Aorta (tissue), 5 donors: ENCODE measurements at regions not wholly inside any gene's neighbourhood (a gene's known extent, or its start where the extent isn't known, plus 50 kb on each side); places are given as distances from the start of the nearest gene placed in this dataset.

Experiments
- ATAC-seq: fragments of 200-7000 bp; cut with Tn5 transposase; one replicate; pipeline ENCODE4 v1.9.1; 2022; ENCODE audit warnings: moderate library complexity; ENCODE audit not compliant: low FRiP score
- DNase-seq, 2 donors: peaks; one replicate each; pipeline ENCODE4 v3.0.0-alpha.2; 2020
- H3K27ac ChIP-seq, 2 donors: one replicate each; pipeline ENCODE4 v1.5.1; 2013; ENCODE audit warnings: low read length in 2 of 2, mild to moderate bottlenecking in 2 of 2, moderate library complexity in 2 of 2, control low read depth in 1 of 2, inconsistent platforms in 1 of 2, low read depth in 1 of 2
- H3K27me3 ChIP-seq, 2 donors: one replicate each; pipeline ENCODE4 v1.6.1; 2013; ENCODE audit warnings: control low read depth in 1 of 2, low read length in 1 of 2, mild to moderate bottlenecking in 1 of 2, moderate library complexity in 1 of 2; ENCODE audit not compliant: insufficient read depth in 2 of 2, control insufficient read depth in 1 of 2
- H3K36me3 ChIP-seq, 2 donors: one replicate each; pipeline ENCODE4 v1.6.1; 2013; ENCODE audit warnings: control low read depth in 1 of 2, low read length in 1 of 2, mild to moderate bottlenecking in 1 of 2; ENCODE audit not compliant: insufficient read depth in 2 of 2, control insufficient read depth in 1 of 2
- H3K4me1 ChIP-seq, 2 donors: one replicate each; pipeline ENCODE4 v1.6.1; 2013; ENCODE audit warnings: low read length in 2 of 2, control low read depth in 1 of 2, mild to moderate bottlenecking in 1 of 2, moderate library complexity in 1 of 2; ENCODE audit not compliant: insufficient read depth in 2 of 2, control insufficient read depth in 1 of 2
- H3K4me3 ChIP-seq, 2 donors: one replicate each; pipeline ENCODE4 v1.5.1; 2013; ENCODE audit warnings: low read length in 2 of 2, control low read depth in 1 of 2, mild to moderate bottlenecking in 1 of 2
- H3K9me3 ChIP-seq: one replicate; pipeline ENCODE4 v1.6.1; 2013; ENCODE audit warnings: mild to moderate bottlenecking, low read length; ENCODE audit not compliant: control insufficient read depth
- WGBS, 2 donors: extraction: QIAGEN DNeasy Blood & Tissue Kit; methylation state at CpG; one replicate each; pipeline ENCODE4 v1.1.7; 2013; 5-methylcytosine and 5-hydroxymethylcytosine counted together
- intact Hi-C, 2 donors: fragments of 100-400 bp; cut with DNase I; formaldehyde crosslinking; loops; one replicate each; pipeline versions ENCODE4 v1.14.2 to v1.15.0; 2022
- donor health status: healthy with polysubstance abuse.
- donor health status: Bipolar disorder and iron deficiency.
- donor health status: DM: no; HTN: no; CAD: no.
- donor health status: DM: no; HTN: no; CAD: no.
- donor health status: DM: yes; HTN: yes; CAD: no.

DNA sequence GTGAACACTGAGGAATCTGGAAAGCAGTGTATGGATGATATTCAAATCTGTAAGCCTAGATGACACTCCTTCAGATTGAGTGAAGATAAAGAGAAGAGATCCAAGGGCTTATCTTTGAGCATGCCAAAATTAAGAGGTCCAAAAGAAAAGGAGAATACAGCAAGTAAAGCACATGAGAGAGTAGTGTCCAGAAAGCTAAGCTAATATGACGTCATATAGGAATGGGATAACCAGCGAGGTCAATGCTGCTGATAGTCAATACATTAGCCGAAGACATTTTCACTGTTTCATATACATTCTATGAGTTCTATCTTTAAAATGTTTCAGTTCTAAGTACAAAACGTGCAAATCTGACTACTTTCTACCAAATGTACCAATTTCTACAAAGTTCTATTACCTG, 975.8 kb downstream of the TLE4 start:
- Histone ChIP-seq H3K4me3 (no peak overlapping the region), H3K4me1 (no peaks in the 10 kb centered on the region), H3K9me3 (no peaks in the 10 kb centered on the region), H3K27me3 (no peaks in the 10 kb centered on the region), H3K27ac (no peak overlapping the region), H3K36me3 (no peaks in the 10 kb centered on the region)
- no peak for DNase-seq
- ATAC-seq = no peak
- WGBS, 2 donors = 72 to 81% methylated on average over 4 of the region's 4 CpGs
- intact Hi-C loops = no loop called here

- no peak for DNase-seq
- H3K4me1 ChIP-seq = no peaks in the 10 kb centered on the region
- no peak overlapping the region for H3K4me3 ChIP-seq
- no peaks in the 10 kb centered on the region for H3K9me3 ChIP-seq
- H3K36me3 ChIP-seq = no peaks in the 10 kb centered on the region
- 88 to 91% methylated on average over 4 of the region's 4 CpGs for WGBS, 2 donors
- H3K27ac ChIP-seq = no peak overlapping the region
- ATAC-seq = no peak
- intact Hi-C loops = no loop called here
- H3K27me3 ChIP-seq = no peaks in the 10 kb centered on the region
Observed at GRCh38 chr9:80540387-80540786, 968.6 kb downstream of the TLE4 start.

GRCh38 chr9:80538976-80539375, 967.2 kb downstream of the TLE4 start:
- 43 to 50% methylated on average over 1 of the region's 1 CpG for WGBS, 2 donors
- Histone ChIP-seq H3K4me3 (no peak overlapping the region), H3K36me3 (no peaks in the 10 kb centered on the region), H3K4me1 (no peaks in the 10 kb centered on the region), H3K9me3 (no peaks in the 10 kb centered on the region), H3K27ac (no peak overlapping the region), H3K27me3 (no peaks in the 10 kb centered on the region)
- no peak for DNase-seq
- no peak for ATAC-seq
- intact Hi-C loops = no loop called here

GRCh38 chr9:80522465-80522864, 950.7 kb downstream of the TLE4 start:
- H3K4me1 ChIP-seq = no peaks in the 10 kb centered on the region
- intact Hi-C loops = no loop called here
- H3K27me3 ChIP-seq = no peaks in the 10 kb centered on the region
- 54 to 69% methylated on average over 3 of the region's 3 CpGs for WGBS, 2 donors
- no peak overlapping the region for H3K4me3 ChIP-seq
- no peaks in the 10 kb centered on the region for H3K9me3 ChIP-seq
- H3K27ac ChIP-seq = no peak overlapping the region
- no peak for ATAC-seq
- no peak for DNase-seq
- H3K36me3 ChIP-seq = no peaks in the 10 kb centered on the region

GRCh38 chr9:80521151-80521550, 949.4 kb downstream of the TLE4 start:
- H3K36me3 ChIP-seq = no peaks in the 10 kb centered on the region
- H3K27me3 ChIP-seq = no peaks in the 10 kb centered on the region
- ATAC-seq (no peak), DNase-seq (no peak)
- H3K27ac ChIP-seq = no peak overlapping the region
- 86 to 93% methylated on average over 3 of the region's 3 CpGs for WGBS, 2 donors
- no peaks in the 10 kb centered on the region for H3K9me3 ChIP-seq
- intact Hi-C loops = no loop called here
- no peak overlapping the region for H3K4me3 ChIP-seq
- no peaks in the 10 kb centered on the region for H3K4me1 ChIP-seq

DNA sequence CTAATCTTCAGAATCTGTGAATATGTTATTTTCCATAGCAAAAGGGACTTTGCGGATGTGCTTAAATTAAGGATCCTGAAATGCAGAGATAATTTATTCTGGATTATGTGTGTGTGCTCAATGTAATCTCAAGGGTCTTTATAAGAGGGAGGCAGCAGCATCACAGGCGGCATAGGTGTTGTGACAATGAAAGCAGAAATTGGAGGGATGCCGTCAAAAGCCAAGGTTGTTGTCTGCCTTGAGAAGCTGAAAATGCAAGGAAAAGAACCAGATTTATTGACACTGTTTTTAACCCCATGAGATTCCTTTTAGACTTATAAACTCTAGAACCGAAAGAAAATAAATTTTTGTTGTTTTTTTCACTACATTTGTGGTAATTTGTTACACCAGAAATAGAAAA, 948.5 kb downstream of the TLE4 start:
- Histone ChIP-seq H3K27ac (no peak overlapping the region), H3K4me3 (no peak overlapping the region), H3K27me3 (no peaks in the 10 kb centered on the region), H3K9me3 (no peaks in the 10 kb centered on the region), H3K36me3 (no peaks in the 10 kb centered on the region), H3K4me1 (no peaks in the 10 kb centered on the region)
- 95 to 97% methylated on average over 4 of the region's 4 CpGs for WGBS, 2 donors
- no peak for ATAC-seq
- DNase-seq = no peak
- intact Hi-C loops = no loop called here

DNA sequence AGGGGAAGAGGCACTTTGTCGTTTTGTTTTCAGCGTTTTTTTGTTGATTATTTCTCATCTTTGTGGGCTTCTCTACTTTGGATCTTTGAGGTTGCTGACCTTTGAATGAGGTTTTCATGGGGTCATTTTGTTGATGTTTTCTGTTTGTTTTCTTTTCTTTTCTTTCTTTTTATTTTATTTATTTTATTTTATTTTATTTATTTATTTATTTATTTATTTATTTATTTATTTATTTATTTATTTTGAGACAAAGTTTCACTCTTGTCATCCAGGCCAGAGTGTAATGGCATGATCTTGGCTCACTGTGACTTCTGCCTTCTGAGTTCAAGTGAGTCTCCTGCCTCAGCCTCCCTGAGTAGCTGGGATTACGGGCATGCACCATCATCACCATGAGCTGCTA, 946.7 kb downstream of the TLE4 start:
- H3K27me3 ChIP-seq = no peaks in the 10 kb centered on the region
- WGBS, 2 donors = 97 to 100% methylated on average over 3 of the region's 3 CpGs
- no peaks in the 10 kb centered on the region for H3K4me1 ChIP-seq
- DNase-seq = no peak
- H3K36me3 ChIP-seq = no peaks in the 10 kb centered on the region
- H3K27ac ChIP-seq = no peak overlapping the region
- H3K4me3 ChIP-seq = no peak overlapping the region
- intact Hi-C loops = no loop called here
- no peak for ATAC-seq
- no peaks in the 10 kb centered on the region for H3K9me3 ChIP-seq

DNA sequence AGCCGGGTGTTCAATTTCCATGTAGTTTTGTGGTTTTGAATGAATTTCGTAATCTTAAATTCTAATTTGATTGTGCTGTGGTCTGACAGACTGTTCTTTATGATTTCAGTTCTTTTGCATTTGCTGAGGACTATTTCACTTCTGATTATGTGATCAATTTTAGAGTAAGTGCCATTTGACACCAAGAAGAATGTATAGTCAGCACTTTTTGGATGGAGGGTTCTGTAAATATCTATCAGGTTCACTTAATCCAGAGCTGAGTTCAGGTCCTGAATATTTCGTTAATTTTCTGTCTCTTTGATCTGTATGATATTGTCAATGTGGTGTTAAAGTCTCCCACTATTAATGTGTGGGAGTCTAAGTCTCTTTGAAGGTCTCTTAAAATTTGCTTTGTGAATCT, 944.9 kb downstream of the TLE4 start:
- ATAC-seq = no peak
- intact Hi-C loops = no loop called here

DNA sequence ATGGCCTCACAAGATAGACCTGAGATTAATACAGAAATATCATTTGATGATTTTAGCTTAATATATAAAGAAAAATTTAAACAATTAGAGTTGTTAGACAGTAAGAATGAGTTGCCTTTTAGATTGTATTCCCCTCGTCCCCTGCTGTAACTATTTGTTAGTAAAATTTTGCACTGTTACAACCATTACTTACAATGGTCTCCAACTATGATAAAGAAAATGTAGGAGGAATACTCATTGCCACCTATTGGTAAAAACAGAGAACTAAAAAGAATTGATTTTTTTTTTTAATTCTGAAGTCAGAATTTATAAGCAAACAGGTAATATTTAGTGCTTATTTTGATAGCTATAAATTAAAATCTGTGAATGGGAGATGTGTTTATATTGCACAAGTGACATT, 937.6 kb downstream of the TLE4 start:
- ATAC-seq = no peak
- intact Hi-C loops = no loop called here
- no peaks in the 10 kb centered on the region for H3K36me3 ChIP-seq
- no peak overlapping the region for H3K27ac ChIP-seq
- WGBS, 2 donors = 83 to 86% methylated on average over 1 of the region's 1 CpG
- no peaks in the 10 kb centered on the region for H3K27me3 ChIP-seq
- no peak for DNase-seq
- no peaks in the 10 kb centered on the region for H3K9me3 ChIP-seq
- H3K4me3 ChIP-seq = no peak overlapping the region
- H3K4me1 ChIP-seq = no peaks in the 10 kb centered on the region

More for the DNA sequence above, 944.9 kb downstream of the TLE4 start:
- DNase-seq = no peak
- Histone ChIP-seq H3K27ac (no peak overlapping the region), H3K27me3 (no peaks in the 10 kb centered on the region), H3K9me3 (no peaks in the 10 kb centered on the region), H3K4me1 (no peaks in the 10 kb centered on the region), H3K4me3 (no peak overlapping the region), H3K36me3 (no peaks in the 10 kb centered on the region)
- 91 to 94% methylated on average over 3 of the region's 3 CpGs for WGBS, 2 donors
